ENCODE measurements at regions not wholly inside any gene's neighbourhood (a gene's known extent, or its start where the extent isn't known, plus 50 kb on each side); places are given as distances from the start of the nearest gene placed in this dataset.
"Not testable (repeated sequence)": the region's sequence is repeated elsewhere in the genome, so short reads cannot be mapped to it uniquely, and the experiment has no call there.

DNA sequence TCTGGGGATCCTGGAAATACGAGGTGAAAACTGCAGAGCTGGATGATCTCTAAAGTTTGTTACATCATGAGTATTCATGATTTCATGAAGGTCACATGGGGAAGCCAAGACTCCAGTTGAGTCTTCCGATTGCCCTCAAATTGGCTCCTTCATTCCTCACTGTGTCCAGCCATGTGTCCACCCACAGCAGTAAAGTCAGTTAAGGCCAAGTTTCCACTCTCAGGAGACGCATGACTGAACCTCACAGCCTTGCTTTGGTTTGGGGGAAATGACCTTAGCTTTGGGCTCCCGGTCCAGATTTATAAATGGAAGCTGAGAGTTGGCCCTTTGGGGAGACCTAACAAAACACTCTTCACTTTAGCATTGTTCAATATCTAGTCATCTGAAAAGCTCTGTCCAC lies 289.7 kb upstream of the MCTP2 start:
- H3K36me3 ChIP-seq, result no peaks in the 10 kb centered on the region
- TF ChIP-seq Cebpa-rat (IDR thresholded peaks at IDR 0.05), result no peak
- H3K27ac ChIP-seq, result no peak overlapping the region
- H4K20me1 ChIP-seq, result no peaks in the 10 kb centered on the region
- H3K9me3 ChIP-seq, result no peaks in the 10 kb centered on the region
- H3K4me2 ChIP-seq, result no peak overlapping the region
- H3K4me1 ChIP-seq, result no peaks in the 10 kb centered on the region
- H3K4me3 ChIP-seq, result no peak overlapping the region
- no peaks in the 10 kb centered on the region for H3K27me3 ChIP-seq
- H3K9ac ChIP-seq, result no peak overlapping the region

GRCh38 chr15:93940226-93940625 lies 291.1 kb upstream of the MCTP2 start:
- Histone ChIP-seq H3K27me3 (no peaks in the 10 kb centered on the region), H3K4me1 (no peaks in the 10 kb centered on the region), H3K27ac (no peak overlapping the region)

DNA sequence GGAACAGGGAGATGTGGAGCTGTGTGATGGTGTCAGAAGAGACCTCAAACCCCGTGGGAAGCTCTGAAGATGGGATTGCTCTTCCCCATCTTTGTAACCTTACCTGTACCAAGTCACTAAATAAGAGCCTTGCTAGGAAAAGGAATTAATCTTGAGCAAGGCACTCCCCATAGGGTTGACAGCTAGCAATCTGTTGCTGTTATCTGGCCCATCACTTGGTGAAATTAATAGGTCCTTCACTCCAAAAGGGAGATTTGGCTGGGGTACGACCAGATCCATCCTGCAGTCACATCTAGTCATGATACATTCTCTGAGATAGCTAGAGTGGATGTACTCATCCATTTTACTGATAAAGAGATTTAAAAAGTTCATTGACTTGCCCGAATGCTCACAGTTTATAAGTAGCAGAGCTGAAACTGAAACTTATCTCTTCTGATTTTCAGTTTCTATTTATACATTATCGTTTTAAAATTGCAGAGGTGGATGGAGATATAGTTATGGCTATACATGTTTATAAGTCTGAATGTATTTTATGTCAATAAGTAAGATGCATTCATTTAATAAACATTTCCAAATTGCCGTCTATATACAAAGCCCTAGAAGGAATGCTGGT lies 299.1 kb upstream of the MCTP2 start:
- no peak for TF ChIP-seq Cebpa-rat (IDR thresholded peaks at IDR 0.05)
- no peak overlapping the region for H3K4me3 ChIP-seq
- no peaks in the 10 kb centered on the region for H3K9me3 ChIP-seq
- H3K27me3 ChIP-seq, result no peaks in the 10 kb centered on the region
- H4K20me1 ChIP-seq, result no peaks in the 10 kb centered on the region
- H3K36me3 ChIP-seq, result no peaks in the 10 kb centered on the region
- no peak overlapping the region for H3K27ac ChIP-seq
- H3K9ac ChIP-seq, result no peak overlapping the region
- H3K4me2 ChIP-seq, result peak overlapping the region; percentile 66
- H3K4me1 ChIP-seq, result peaks cover 17% of the 10 kb centered on the region

More at GRCh38 chr15:93940226-93940625, 291.1 kb upstream of the MCTP2 start:
- Histone ChIP-seq H3K4me3 (no peak overlapping the region), H3K9ac (no peak overlapping the region), H3K9me3 (no peaks in the 10 kb centered on the region), H3K36me3 (no peaks in the 10 kb centered on the region), H4K20me1 (no peaks in the 10 kb centered on the region), H3K4me2 (no peak overlapping the region)
- no peak for TF ChIP-seq Cebpa-rat (IDR thresholded peaks at IDR 0.05)

- H3K27ac ChIP-seq, result no peak overlapping the region
- H3K36me3 ChIP-seq, result no peaks in the 10 kb centered on the region
- H3K27me3 ChIP-seq, result no peaks in the 10 kb centered on the region
- H3K9ac ChIP-seq, result no peak overlapping the region
- H3K4me2 ChIP-seq, result no peak overlapping the region
- no peak for TF ChIP-seq Cebpa-rat (IDR thresholded peaks at IDR 0.05)
- no peaks in the 10 kb centered on the region for H3K9me3 ChIP-seq
- H3K4me1 ChIP-seq, result peaks cover 17% of the 10 kb centered on the region
- no peak overlapping the region for H3K4me3 ChIP-seq
- no peaks in the 10 kb centered on the region for H4K20me1 ChIP-seq
These were observed 301.8 kb upstream of the MCTP2 start for GRCh38 chr15:93929375-93930094.

DNA sequence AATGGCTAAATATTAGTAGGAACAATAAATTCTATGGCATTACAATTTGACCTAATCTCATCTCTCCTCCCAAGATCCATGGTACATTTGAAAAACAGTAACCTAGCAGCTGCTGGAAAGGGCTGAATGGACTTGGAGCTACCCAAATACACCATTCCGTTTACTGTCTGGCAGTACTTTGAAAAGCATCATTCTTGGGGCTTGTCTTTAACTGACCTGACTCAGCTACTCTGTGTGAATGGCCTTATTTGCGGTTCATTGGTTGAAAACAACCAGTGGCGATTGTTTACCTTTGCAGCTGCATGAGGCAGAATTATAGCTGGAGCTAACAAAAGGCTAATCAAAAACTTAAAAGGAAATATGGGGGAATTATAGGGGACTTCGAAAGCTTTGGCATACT lies 311.2 kb upstream of the MCTP2 start:
- H3K9me3 ChIP-seq, result peaks cover 3% of the 10 kb centered on the region; the same call in 1 of the 2 replicates

GRCh38 chr15:93918801-93919200 lies 312.6 kb upstream of the MCTP2 start:
- H3K9ac ChIP-seq, H3K4me3 ChIP-seq, H3K36me3 ChIP-seq, H4K20me1 ChIP-seq, H3K9me3 ChIP-seq, H3K4me2 ChIP-seq, H3K27me3 ChIP-seq, H3K27ac ChIP-seq, H3K4me1 ChIP-seq: not testable (repeated sequence)

More for the DNA sequence above, 311.2 kb upstream of the MCTP2 start:
- TF ChIP-seq Cebpa-rat (IDR thresholded peaks at IDR 0.05), result no peak
- H3K27me3 ChIP-seq, result no peaks in the 10 kb centered on the region
- no peak overlapping the region for H3K9ac ChIP-seq
- no peaks in the 10 kb centered on the region for H3K4me1 ChIP-seq
- H3K27ac ChIP-seq, result no peak overlapping the region
- H4K20me1 ChIP-seq, result no peaks in the 10 kb centered on the region
- no peaks in the 10 kb centered on the region for H3K36me3 ChIP-seq
- no peak overlapping the region for H3K4me2 ChIP-seq
- no peak overlapping the region for H3K4me3 ChIP-seq

GRCh38 chr15:93917181-93917580 lies 314.2 kb upstream of the MCTP2 start:
- H3K9me3 ChIP-seq, result no peaks in the 10 kb centered on the region
- no peak overlapping the region for H3K4me2 ChIP-seq
- no peaks in the 10 kb centered on the region for H3K36me3 ChIP-seq
- H3K4me3 ChIP-seq, result no peak overlapping the region
- no peak overlapping the region for H3K27ac ChIP-seq
- H3K4me1 ChIP-seq, result no peaks in the 10 kb centered on the region
- H3K27me3 ChIP-seq, result no peaks in the 10 kb centered on the region
- no peak overlapping the region for H3K9ac ChIP-seq
- H4K20me1 ChIP-seq, result no peaks in the 10 kb centered on the region
- no peak for TF ChIP-seq Cebpa-rat (IDR thresholded peaks at IDR 0.05)

DNA sequence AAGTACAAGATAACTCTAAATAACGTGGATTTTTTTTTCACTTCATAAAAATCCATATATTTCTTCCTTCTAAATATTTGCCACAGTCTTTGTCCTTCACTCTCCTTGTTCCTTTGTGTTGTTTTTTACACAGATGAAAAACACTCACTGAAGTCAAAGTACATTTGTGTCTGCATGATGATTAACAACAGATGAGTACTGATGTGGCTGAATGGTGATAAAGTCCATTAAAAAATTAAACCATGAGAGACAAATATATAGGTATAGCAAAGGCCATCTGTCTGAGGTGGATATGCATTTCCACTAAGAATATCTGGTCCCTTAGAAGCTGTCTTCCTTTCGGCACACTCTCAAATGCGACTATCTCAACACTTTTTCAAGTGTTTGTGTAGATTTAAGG lies 317.5 kb upstream of the MCTP2 start:
- Histone ChIP-seq H3K27me3 (no peaks in the 10 kb centered on the region), H3K4me1 (no peaks in the 10 kb centered on the region), H4K20me1 (no peaks in the 10 kb centered on the region), H3K4me3 (no peak overlapping the region), H3K27ac (no peak overlapping the region), H3K9ac (no peak overlapping the region), H3K9me3 (no peaks in the 10 kb centered on the region), H3K4me2 (no peak overlapping the region), H3K36me3 (no peaks in the 10 kb centered on the region)
- TF ChIP-seq Cebpa-rat (IDR thresholded peaks at IDR 0.05), result no peak

GRCh38 chr15:93913310-93913709 lies 318.1 kb upstream of the MCTP2 start:
- TF ChIP-seq Cebpa-rat (IDR thresholded peaks at IDR 0.05), result no peak
- no peaks in the 10 kb centered on the region for H3K4me1 ChIP-seq
- H3K27ac ChIP-seq, result no peak overlapping the region
- no peak overlapping the region for H3K9ac ChIP-seq
- H4K20me1 ChIP-seq, result no peaks in the 10 kb centered on the region
- H3K36me3 ChIP-seq, result no peaks in the 10 kb centered on the region
- H3K27me3 ChIP-seq, result no peaks in the 10 kb centered on the region
- no peak overlapping the region for H3K4me3 ChIP-seq
- H3K4me2 ChIP-seq, result no peak overlapping the region
- H3K9me3 ChIP-seq, result no peaks in the 10 kb centered on the region

DNA sequence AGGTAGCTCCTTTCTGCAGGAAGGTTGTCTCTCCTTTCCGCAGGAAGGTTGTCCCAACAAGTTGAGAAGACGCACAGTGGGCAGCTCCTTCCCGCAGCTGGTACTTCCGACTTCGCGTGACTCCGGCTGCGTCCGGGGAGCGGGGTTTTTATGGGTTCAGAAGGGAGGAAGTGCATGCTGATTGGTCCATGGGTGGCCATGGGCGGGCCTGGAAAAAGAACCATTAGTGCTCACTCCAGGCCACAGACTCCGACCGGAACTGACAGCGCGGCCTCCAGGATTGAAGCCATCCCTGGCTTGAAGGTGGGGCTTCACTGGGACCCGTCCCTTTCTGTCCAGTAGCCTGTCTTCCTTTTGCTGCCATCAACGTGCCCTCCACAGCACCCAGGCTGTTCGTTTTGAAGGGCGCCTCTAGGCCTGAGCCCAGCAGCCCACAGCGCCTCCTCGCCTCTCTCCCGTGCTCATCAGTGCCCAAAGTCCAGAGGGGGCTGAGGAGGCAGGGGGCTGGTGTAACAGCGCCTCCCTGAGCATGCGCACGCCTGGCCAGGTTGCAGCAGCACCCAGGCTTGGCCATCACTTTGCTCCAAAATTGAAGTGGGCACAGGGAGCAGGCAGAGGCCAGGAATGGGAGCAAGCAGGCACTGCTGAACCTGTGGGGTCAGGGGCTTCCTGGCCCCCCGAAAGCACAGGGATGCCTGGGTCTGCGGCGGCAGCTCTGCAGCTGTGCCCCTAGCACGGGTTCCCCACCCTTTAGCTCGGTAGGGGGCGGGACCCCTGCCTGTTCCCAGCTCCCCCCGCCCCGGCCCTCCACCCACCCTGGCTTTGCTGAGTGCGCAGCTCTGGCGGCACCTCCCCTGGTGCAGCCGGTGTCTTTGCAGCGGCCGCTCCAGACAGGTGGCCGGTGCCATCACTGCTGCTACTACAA lies 330.6 kb upstream of the MCTP2 start:
- Histone ChIP-seq H3K4me1 (peaks cover 6% of the 10 kb centered on the region; the same call in 1 of the 2 replicates), H3K4me2 (no peak overlapping the region), H3K9me3 (no peaks in the 10 kb centered on the region), H3K4me3 (no peak overlapping the region), H3K36me3 (no peaks in the 10 kb centered on the region), H3K27me3 (no peaks in the 10 kb centered on the region), H3K27ac (no peak overlapping the region), H4K20me1 (no peaks in the 10 kb centered on the region), H3K9ac (no peak overlapping the region)
- TF ChIP-seq Cebpa-rat (IDR thresholded peaks at IDR 0.05), result no peak
